DND-41 (cell line): ENCODE measurements at regions not wholly inside any gene's neighbourhood (a gene's known extent, or its start where the extent isn't known, plus 50 kb on each side); places are given as distances from the start of the nearest gene placed in this dataset.

Experiments
- EZH2 ChIP-seq: IDR thresholded peaks from 3 replicates; pipeline ENCODE4 v1.6.1; 2012; ENCODE audit warnings: borderline replicate concordance, low read depth, mild to moderate bottlenecking, moderate library complexity, low read length, inconsistent platforms; ENCODE audit not compliant: severe bottlenecking
- TF ChIP-seq, protein P1 (sequence below): IDR thresholded peaks from 2 replicates; pipeline ENCODE4 v1.5.1; 2012; ENCODE audit warnings: borderline replicate concordance, low read length, moderate library complexity, mild to moderate bottlenecking; ENCODE audit not compliant: poor library complexity, severe bottlenecking; ENCODE audit errors: extremely low read depth

DNA sequence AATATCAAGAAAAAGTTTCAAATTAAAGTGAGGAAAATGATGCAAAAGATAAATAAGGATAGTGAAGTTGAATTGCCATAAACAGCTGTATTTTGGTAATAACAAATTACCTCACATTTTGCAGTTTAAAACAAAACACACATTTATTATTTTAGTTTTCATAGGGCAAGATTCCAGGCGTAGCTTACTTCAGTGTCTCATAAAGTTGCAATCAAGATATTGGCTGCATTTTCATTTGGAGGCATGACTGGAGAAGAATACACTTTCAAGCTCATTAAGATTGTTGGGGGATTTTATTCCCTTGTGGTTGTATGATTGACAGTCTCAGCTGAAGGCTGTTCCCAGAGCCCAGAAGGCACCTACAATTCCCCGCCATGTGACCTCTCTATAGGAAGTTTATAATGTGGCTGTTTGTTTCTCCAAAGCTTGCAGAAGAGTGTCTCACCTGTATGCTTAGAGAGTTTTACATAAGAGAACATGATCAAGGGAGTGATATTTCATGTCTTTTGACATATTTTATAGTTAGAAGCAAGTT is 151.4 kb downstream of the OTOL1 start:
- TF ChIP-seq, protein P1, sequence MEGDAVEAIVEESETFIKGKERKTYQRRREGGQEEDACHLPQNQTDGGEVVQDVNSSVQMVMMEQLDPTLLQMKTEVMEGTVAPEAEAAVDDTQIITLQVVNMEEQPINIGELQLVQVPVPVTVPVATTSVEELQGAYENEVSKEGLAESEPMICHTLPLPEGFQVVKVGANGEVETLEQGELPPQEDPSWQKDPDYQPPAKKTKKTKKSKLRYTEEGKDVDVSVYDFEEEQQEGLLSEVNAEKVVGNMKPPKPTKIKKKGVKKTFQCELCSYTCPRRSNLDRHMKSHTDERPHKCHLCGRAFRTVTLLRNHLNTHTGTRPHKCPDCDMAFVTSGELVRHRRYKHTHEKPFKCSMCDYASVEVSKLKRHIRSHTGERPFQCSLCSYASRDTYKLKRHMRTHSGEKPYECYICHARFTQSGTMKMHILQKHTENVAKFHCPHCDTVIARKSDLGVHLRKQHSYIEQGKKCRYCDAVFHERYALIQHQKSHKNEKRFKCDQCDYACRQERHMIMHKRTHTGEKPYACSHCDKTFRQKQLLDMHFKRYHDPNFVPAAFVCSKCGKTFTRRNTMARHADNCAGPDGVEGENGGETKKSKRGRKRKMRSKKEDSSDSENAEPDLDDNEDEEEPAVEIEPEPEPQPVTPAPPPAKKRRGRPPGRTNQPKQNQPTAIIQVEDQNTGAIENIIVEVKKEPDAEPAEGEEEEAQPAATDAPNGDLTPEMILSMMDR = no peak
- TF ChIP-seq EZH2 = no peak
